Heart right ventricle (tissue), 16 donors: ENCODE measurements at regions not wholly inside any gene's neighbourhood (a gene's known extent, or its start where the extent isn't known, plus 50 kb on each side); places are given as distances from the start of the nearest gene placed in this dataset.
A peak's percentile ranks its signal among the peaks of the same experiment; 100 is the strongest.

Source experiments
- ATAC-seq, 8 donors: fragments of 200-7000 bp; cut with Tn5 transposase; one replicate each; pipeline ENCODE4 v1.9.1; 2020; ENCODE audit warnings: mild to moderate bottlenecking in 8 of 8, moderate library complexity in 8 of 8, moderate number of reproducible peaks in 1 of 8
- DNase-seq, 2 donors: peaks; one replicate each; pipeline ENCODE4 v3.0.0-alpha.2; 2020
- H3K27ac ChIP-seq, 10 donors: fragments of 200-600 bp; sonication (generic) in 2 of 10; one replicate each; pipeline versions ENCODE4 v1.5.0 to v1.8.0; 2020 to 2022; ENCODE audit warnings: mild to moderate bottlenecking in 3 of 10
- H3K27me3 ChIP-seq, 7 donors: fragments of 200-600 bp; one replicate each; pipeline ENCODE4 v1.8.0; 2021 to 2022; ENCODE audit warnings: mild to moderate bottlenecking in 2 of 7
- H3K36me3 ChIP-seq, 9 donors: fragments of 200-600 bp; sonication (generic) in 1 of 9; one replicate each; pipeline versions ENCODE4 v1.5.0 to v1.8.0; 2020 to 2022; ENCODE audit warnings: mild to moderate bottlenecking in 2 of 9
- H3K4me1 ChIP-seq, 9 donors: fragments of 200-600 bp; sonication (generic) in 1 of 9; one replicate each; pipeline versions ENCODE4 v1.5.0 to v1.8.0; 2020 to 2022; ENCODE audit warnings: mild to moderate bottlenecking in 4 of 9
- H3K4me3 ChIP-seq, 10 donors: fragments of 200-600 bp; sonication (generic) in 2 of 10; one replicate each; pipeline versions ENCODE4 v1.5.0 to v1.8.0; 2020 to 2022; ENCODE audit warnings: mild to moderate bottlenecking in 7 of 10, moderate library complexity in 2 of 10
- H3K9me3 ChIP-seq, 11 donors: fragments of 200-600 bp in 10 of 11; sonication (generic) in 2 of 11; one replicate each; pipeline versions ENCODE4 v1.5.0 to v1.8.0; 2013 to 2022; ENCODE audit warnings: mild to moderate bottlenecking in 2 of 11, control low read depth in 1 of 11, moderate library complexity in 1 of 11
- WGBS, 2 donors: extraction: QIAGEN DNeasy Blood & Tissue Kit; methylation state at CpG; one replicate each; pipeline ENCODE4 v1.1.7; 2013; ENCODE audit warnings: inconsistent platforms in 1 of 2; 5-methylcytosine and 5-hydroxymethylcytosine counted together
- intact Hi-C, 10 donors: fragments of 100-400 bp; cut with DNase I; formaldehyde crosslinking; loops; one replicate each; pipeline versions ENCODE4 v1.11.1 to v1.14.2; 2022
- TF ChIP-seq, protein P1 (sequence below), 9 donors: fragments of 200-600 bp; sonication (generic) in 2 of 9; IDR thresholded peaks; one replicate each; pipeline versions ENCODE4 v1.5.0 to v1.8.0; 2021 to 2022; ENCODE audit warnings: antibody characterized with exemption in 9 of 9, mild to moderate bottlenecking in 5 of 9, moderate library complexity in 1 of 9
- donor health status: Arrhythmogenic right ventricular cardiomyopathy.
- donor health status: ischemic (EF 13 %, LVEDD 7.1; RV severe dilation, severe dysfunction).
- donor health status: healthy with polysubstance abuse.
- donor health status: DM: no; HTN: yes; CAD: no.
- donor health status: DM: no; HTN: no; CAD: no.
- donor health status: ischemic (EF 25% LVEDD 6.9; RV normal size, moderate dysfunction).
- donor health status: ischemic (EF 25% LVEDD 5.7; RV mildly dilated, moderate dysfunction).
- donor health status: healthy.
- donor health status: DM: yes; HTN: yes; CAD: no.
- donor health status: Ischemic cardiomyopathy.
- donor health status: ischemic (EF 35%, LVEDD 5.7; RV mildly dilated, moderate dysfunction).
- donor health status: nonischemic (EF 11% LVEDD 7.7; RV severe dilation, severe dysfunction).
- donor health status: DM: yes; HTN: yes; CAD: no.
- donor health status: PGD.
- donor health status: ischemic (EF 29% LVEDD 5.4; RV normal size, mild dysfunction).
- donor health status: nonischemic (EF 23%, LVEDD 6.1; RV moderate dilation, normal function).

DNA sequence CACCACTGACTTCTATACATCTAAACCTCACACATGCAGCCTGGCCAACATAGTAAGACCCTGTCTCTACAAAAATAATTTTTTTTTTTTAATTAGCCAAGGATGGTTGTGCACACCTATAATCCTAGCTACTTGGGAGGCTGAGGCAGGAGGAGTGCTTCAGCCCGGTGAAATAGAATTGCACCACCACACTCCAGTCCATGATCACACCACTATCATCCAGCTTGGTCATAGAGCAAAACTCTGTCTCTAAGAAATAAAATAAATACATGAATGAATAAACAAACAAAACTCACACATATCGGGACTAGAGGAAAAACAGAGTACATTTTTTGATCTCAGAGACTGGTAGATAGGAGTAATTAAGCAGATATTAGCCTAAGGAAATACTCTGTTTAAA, 66.6 kb upstream of the PDE5A start:
- TF ChIP-seq, protein P1, sequence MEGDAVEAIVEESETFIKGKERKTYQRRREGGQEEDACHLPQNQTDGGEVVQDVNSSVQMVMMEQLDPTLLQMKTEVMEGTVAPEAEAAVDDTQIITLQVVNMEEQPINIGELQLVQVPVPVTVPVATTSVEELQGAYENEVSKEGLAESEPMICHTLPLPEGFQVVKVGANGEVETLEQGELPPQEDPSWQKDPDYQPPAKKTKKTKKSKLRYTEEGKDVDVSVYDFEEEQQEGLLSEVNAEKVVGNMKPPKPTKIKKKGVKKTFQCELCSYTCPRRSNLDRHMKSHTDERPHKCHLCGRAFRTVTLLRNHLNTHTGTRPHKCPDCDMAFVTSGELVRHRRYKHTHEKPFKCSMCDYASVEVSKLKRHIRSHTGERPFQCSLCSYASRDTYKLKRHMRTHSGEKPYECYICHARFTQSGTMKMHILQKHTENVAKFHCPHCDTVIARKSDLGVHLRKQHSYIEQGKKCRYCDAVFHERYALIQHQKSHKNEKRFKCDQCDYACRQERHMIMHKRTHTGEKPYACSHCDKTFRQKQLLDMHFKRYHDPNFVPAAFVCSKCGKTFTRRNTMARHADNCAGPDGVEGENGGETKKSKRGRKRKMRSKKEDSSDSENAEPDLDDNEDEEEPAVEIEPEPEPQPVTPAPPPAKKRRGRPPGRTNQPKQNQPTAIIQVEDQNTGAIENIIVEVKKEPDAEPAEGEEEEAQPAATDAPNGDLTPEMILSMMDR (IDR thresholded peaks at IDR 0.05), result no peak
- Histone ChIP-seq H3K4me3 (no peak overlapping the region), H3K27ac (no peak overlapping the region), H3K9me3 (no peaks in the 10 kb centered on the region), H3K36me3 (no peaks in the 10 kb centered on the region), H3K4me1 (peaks cover 0 to 3% (median 0%) of the 10 kb centered on the region in 9 donors), H3K27me3 (no peaks in the 10 kb centered on the region)
- 83 to 91% methylated on average over 2 of the region's 2 CpGs for WGBS, 2 donors
- ATAC-seq (no peak), DNase-seq (no peak)
- intact Hi-C loops, result loop anchor here in 1 of 10 donors (10.0 kb wide), 1 partner anchor 360 kb away; no protein-coding TSS in a partner anchor

DNA sequence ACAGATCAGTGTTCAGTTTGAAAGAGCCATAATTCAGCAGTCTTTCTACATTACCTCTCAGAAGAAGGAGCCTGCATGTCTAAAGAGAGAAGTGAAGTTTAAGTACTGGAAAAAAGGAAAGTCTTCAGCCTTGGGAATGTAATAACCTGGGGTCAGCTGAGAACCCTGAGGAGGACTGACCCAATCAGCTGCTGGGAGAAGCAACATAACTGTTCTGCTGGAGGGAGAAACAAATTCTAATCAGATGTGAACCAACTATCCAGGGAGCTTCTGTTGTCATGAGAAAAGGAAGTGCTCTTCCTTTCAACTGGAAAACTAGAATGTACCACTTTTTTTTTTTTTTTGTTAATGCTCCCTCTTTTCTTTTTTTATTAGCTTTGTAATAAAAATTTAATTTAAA, 64.5 kb upstream of the PDE5A start:
- peak overlapping the region in 7 of 10 donors; percentile 7 to 50 (median 23) for H3K4me3 ChIP-seq
- TF ChIP-seq, protein P1 (IDR thresholded peaks at IDR 0.05), result no peak
- no peaks in the 10 kb centered on the region for H3K36me3 ChIP-seq
- H3K4me1 ChIP-seq, result peaks cover 0 to 3% (median 0%) of the 10 kb centered on the region in 9 donors
- intact Hi-C loops, result loop anchor here in 9 of 10 donors (2.0 to 10.0 kb wide), 6 partner anchors 66 to 362 kb away; partner anchors contain the start of gene PDE5A (in 1 of the 9)
- H3K27ac ChIP-seq, result peak overlapping the region in 6 of 10 donors; percentile 28 to 68 (median 56)
- DNase-seq (peak in 1 of 2 donors; percentile 9), ATAC-seq (peak in 7 of 8 donors; percentile 53 to 87 (median 77))
- H3K9me3 ChIP-seq, result no peaks in the 10 kb centered on the region
- H3K27me3 ChIP-seq, result no peaks in the 10 kb centered on the region

DNA sequence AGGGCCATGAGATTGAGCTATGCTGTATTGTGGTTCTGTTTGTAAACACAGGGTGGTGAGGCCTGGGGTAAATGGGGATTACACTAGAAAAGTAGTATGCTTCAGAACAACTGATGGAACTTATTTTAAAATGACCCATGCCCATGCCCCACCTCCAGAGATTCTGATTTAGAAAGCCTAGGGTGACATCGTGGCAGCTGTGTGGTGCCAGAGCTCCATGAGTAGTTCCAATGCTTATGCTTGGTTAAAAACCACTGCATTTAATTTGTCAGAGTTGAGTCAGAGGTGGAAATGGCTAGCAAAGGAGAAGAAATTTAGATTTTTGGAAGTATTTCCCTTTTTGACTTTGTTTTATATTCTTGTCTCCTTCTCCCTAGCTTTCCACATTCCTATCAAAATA, 63.4 kb upstream of the PDE5A start:
- H3K27ac ChIP-seq, result peak overlapping the region in 5 of 10 donors; percentile 28 to 68 (median 53)
- intact Hi-C loops, result loop anchor here in 9 of 10 donors (2.0 to 10.0 kb wide), 6 partner anchors 65 to 363 kb away; partner anchors contain the start of gene PDE5A (in 1 of the 9)
- no peaks in the 10 kb centered on the region for H3K9me3 ChIP-seq
- H3K36me3 ChIP-seq, result no peaks in the 10 kb centered on the region
- 46 to 59% methylated on average over 1 of the region's 1 CpG for WGBS, 2 donors
- TF ChIP-seq, protein P1 (IDR thresholded peaks at IDR 0.05), result peak in 7 of 9 donors; percentile 27 to 65 (median 54)
- peaks cover 0 to 3% (median 0%) of the 10 kb centered on the region in 9 donors for H3K4me1 ChIP-seq
- no peaks in the 10 kb centered on the region for H3K27me3 ChIP-seq
- ATAC-seq (peak in 7 of 8 donors; percentile 56 to 83 (median 74)), DNase-seq (no peak)
- H3K4me3 ChIP-seq, result peak overlapping the region in 5 of 10 donors; percentile 18 to 50 (median 33)

DNA sequence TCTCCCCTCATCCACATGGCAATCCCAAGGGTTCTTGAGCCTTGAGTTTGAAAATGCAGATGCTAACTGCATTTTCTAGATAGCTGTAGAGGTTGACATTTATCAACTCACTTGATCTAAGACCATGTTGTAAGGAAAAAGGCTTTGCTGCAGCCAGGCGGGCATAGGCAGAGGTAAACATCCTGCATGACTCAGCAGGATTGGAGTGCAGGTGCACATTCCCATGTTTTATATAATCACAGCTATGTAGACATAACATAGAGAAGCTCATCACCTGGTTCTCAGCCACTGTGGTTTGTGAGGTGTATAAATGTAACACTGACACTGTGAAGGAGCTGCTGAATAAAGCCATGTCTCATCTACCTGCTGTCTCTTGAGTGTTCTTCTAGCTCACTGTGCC, 62.3 kb upstream of the PDE5A start:
- no peaks in the 10 kb centered on the region for H3K27me3 ChIP-seq
- H3K4me1 ChIP-seq, result peaks cover 0 to 3% (median 0%) of the 10 kb centered on the region in 9 donors
- intact Hi-C loops, result loop anchor here in 6 of 10 donors (5.0 to 10.0 kb wide), 4 partner anchors 64 to 364 kb away; partner anchors contain the start of gene PDE5A (in 1 of the 6)
- TF ChIP-seq, protein P1 (IDR thresholded peaks at IDR 0.05), result no peak
- H3K4me3 ChIP-seq, result no peak overlapping the region
- H3K36me3 ChIP-seq, result no peaks in the 10 kb centered on the region
- peak overlapping the region in 1 of 10 donors; percentile 28 for H3K27ac ChIP-seq
- DNase-seq, result no peak
- H3K9me3 ChIP-seq, result no peaks in the 10 kb centered on the region
- no peak for ATAC-seq
- WGBS, 2 donors, result 82 to 87% methylated on average over 1 of the region's 1 CpG
